ENCODE measurements at regions not wholly inside any gene's neighbourhood (a gene's known extent, or its start where the extent isn't known, plus 50 kb on each side); places are given as distances from the start of the nearest gene placed in this dataset.

- no peak overlapping the region for H3K27ac ChIP-seq
- TF ChIP-seq CTCF (conservative IDR thresholded peaks at IDR 0.05) (no peak), ZFX (IDR thresholded peaks at IDR 0.05) (no peak)
Observed at GRCh38 chr5:124303366-124303765, 443.1 kb downstream of the ZNF608 start.

GRCh38 chr5:124302533-124302932, 443.9 kb downstream of the ZNF608 start:
- TF ChIP-seq ZFX (IDR thresholded peaks at IDR 0.05) (no peak), CTCF (conservative IDR thresholded peaks at IDR 0.05) (no peak)
- H3K27ac ChIP-seq, result no peak overlapping the region

DNA sequence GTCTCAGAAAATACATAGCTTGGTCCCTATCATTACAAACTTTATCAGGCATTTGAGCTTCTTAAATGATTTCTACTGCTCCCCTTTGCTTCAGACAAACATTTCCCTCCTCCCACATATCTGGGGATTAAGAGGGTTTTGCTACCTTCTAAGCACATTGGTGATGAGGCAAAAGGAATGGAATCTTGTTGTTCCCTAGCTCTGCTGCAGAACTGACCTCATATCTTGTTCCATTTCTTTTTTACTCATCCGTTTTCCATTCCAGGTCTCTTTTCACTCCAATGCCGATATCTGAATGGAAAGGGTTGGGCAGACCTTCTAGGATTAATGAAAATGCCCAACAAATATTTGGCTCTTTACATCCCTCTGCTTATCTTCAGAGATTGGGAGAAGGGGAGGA, 444.6 kb downstream of the ZNF608 start:
- TF ChIP-seq CTCF (conservative IDR thresholded peaks at IDR 0.05), result no peak
- no peak for TF ChIP-seq ZFX (IDR thresholded peaks at IDR 0.05)
- H3K27ac ChIP-seq, result no peak overlapping the region

- H3K27ac ChIP-seq, result no peak overlapping the region
- TF ChIP-seq CTCF (conservative IDR thresholded peaks at IDR 0.05), result no peak
Observed at GRCh38 chr5:124300815-124301621, 445.4 kb downstream of the ZNF608 start.

DNA sequence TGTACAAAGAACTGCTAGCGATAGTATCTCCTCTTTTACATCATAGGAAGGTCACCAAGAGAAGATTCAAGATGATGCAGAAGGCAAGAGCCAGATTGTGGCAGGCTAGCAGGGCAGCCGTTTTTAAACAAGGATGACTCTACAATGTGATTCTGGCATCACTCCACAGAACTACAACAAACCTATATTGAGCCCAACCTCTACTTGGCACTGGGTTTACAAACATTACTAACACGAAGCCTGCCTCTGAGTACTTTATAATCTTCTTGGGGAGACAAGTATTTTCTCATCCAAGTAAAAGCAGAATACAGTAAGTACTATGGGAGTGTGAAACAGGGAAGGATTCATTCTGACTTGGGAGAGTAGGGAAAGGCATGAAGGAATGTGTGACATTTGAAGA, 448.6 kb downstream of the ZNF608 start:
- H3K27ac ChIP-seq, result no peak overlapping the region
- TF ChIP-seq CTCF (conservative IDR thresholded peaks at IDR 0.05), result no peak
- no peak for TF ChIP-seq ZFX (IDR thresholded peaks at IDR 0.05)

DNA sequence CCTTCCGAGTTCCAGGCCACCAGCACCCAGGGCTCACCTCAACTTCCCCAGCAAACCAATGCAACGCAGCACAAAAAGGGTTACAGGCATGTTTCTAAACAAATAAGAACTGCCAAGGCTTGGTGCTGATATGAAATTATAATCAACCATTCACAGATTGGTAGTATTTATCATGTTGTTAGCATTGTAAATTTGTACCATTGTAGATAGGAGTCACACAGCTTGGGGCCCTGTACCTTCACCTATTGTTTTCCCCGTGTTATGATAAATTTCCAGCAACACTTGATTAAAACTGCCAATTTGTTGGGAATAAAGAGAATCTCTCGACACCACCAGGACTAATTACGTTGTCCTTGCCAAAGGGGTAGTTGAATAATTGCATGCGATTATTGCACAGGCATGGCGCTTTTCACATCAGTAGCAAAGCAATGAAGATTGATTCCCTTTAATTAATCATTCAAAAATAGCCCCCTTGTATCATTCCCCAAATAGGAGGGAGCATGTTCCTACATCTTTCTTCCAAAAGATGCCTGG, 454.1 kb downstream of the ZNF608 start:
- TF ChIP-seq CTCF (conservative IDR thresholded peaks at IDR 0.05) (no peak), ZFX (IDR thresholded peaks at IDR 0.05) (no peak)
- H3K27ac ChIP-seq, result no peak overlapping the region

GRCh38 chr5:124289641-124290311, 456.7 kb downstream of the ZNF608 start:
- no peak overlapping the region for H3K27ac ChIP-seq
- TF ChIP-seq ZFX (IDR thresholded peaks at IDR 0.05), result no peak
- TF ChIP-seq CTCF (conservative IDR thresholded peaks at IDR 0.05), result peak; percentile 12
